Astrocyte of the spinal cord (primary cell): ENCODE measurements at regions not wholly inside any gene's neighbourhood (a gene's known extent, or its start where the extent isn't known, plus 50 kb on each side); places are given as distances from the start of the nearest gene placed in this dataset.

Experiments used
- DNase-seq: peaks from one replicate; pipeline ENCODE4 v3.0.0; 2011; ENCODE audit warnings: low read depth, low spot score
- H3K4me3 ChIP-seq: 2 replicates; pipeline ENCODE4 v1.5.1; 2011; ENCODE audit warnings: low read depth, mild to moderate bottlenecking, low read length, moderate library complexity
- CTCF ChIP-seq: IDR thresholded peaks from 2 replicates; pipeline ENCODE4 v1.5.1; 2012; ENCODE audit warnings: low read depth, mild to moderate bottlenecking, low read length, inconsistent platforms
- in situ Hi-C: cut with HindIII; loops from 2 replicates; pipeline ENCODE4 v1.10.0; 2017; ENCODE audit warnings: low sequenced_read_pairs

- TF ChIP-seq CTCF, result no peak
- in situ Hi-C loops, result no loop called here
These were observed 95.1 kb upstream of the MSH6 start for GRCh38 chr2:47687856-47688255.

GRCh38 chr2:47686018-47686417 is 96.9 kb upstream of the MSH6 start:
- DNase-seq, result no peak

More at GRCh38 chr2:47687856-47688255, 95.1 kb upstream of the MSH6 start:
- DNase-seq, result no peak
- no peak overlapping the region for H3K4me3 ChIP-seq

GRCh38 chr2:47682216-47682749 is 100.7 kb upstream of the MSH6 start:
- no peak for TF ChIP-seq CTCF
- in situ Hi-C loops, result no loop called here
- no peak overlapping the region for H3K4me3 ChIP-seq
- no peak for DNase-seq

More at GRCh38 chr2:47686018-47686417, 96.9 kb upstream of the MSH6 start:
- in situ Hi-C loops, result no loop called here
- TF ChIP-seq CTCF, result no peak
- no peak overlapping the region for H3K4me3 ChIP-seq

GRCh38 chr2:47676261-47676926 is 105.6 kb upstream of the KCNK12 start:
- in situ Hi-C loops, result no loop called here
- no peak for TF ChIP-seq CTCF
- DNase-seq, result no peak
- no peak overlapping the region for H3K4me3 ChIP-seq

GRCh38 chr2:47675196-47675825 is 104.5 kb upstream of the KCNK12 start:
- TF ChIP-seq CTCF, result no peak
- in situ Hi-C loops, result no loop called here
- DNase-seq, result no peak
- H3K4me3 ChIP-seq, result no peak overlapping the region

- H3K4me3 ChIP-seq, result no peak overlapping the region
- TF ChIP-seq CTCF, result no peak
- in situ Hi-C loops, result no loop called here
- no peak for DNase-seq
These were observed 95.5 kb upstream of the KCNK12 start for GRCh38 chr2:47666332-47666731.
